ENCODE measurements at regions not wholly inside any gene's neighbourhood (a gene's known extent, or its start where the extent isn't known, plus 50 kb on each side); places are given as distances from the start of the nearest gene placed in this dataset.

DNA sequence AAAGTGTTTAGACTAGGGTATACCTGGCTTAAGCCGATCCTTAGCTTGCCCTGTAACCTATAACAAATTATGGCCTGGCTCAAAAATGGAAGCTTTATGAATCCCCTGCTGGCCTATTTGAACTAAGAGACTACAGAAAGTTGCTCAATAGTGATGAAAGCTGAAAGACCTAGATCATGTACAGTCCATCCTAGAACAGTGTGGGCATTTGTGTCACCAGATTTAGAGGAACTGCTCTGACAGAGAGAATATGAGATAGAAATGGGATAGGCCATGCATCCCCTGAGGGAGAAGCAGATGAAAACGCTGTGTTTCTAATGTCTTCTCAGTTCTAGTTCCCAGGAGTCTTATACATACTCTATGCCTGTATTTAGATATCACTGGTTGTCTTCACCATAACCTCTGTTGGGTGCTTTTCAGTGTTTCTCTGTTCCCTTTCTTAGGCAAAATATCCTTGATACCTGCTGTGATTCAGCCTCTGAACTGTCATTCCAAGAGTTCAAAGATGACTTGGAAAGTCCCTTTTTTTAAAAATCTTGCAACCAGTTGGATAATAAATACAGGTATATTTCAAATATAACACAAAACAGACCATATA lies 246.9 kb upstream of the SLC39A10 start:
- DNase-seq (ENCODE audit: low spot score) = no peak

- DNase-seq (ENCODE audit: low spot score) = no peak
Observed at GRCh38 chr2:195408811-195409210, 248.2 kb upstream of the SLC39A10 start.

GRCh38 chr2:195408196-195408595 lies 248.8 kb upstream of the SLC39A10 start:
- no peak for DNase-seq (ENCODE audit: low spot score)

- no peak for DNase-seq (ENCODE audit: low spot score)
Observed at GRCh38 chr2:195407783-195408182, 249.2 kb upstream of the SLC39A10 start.

DNA sequence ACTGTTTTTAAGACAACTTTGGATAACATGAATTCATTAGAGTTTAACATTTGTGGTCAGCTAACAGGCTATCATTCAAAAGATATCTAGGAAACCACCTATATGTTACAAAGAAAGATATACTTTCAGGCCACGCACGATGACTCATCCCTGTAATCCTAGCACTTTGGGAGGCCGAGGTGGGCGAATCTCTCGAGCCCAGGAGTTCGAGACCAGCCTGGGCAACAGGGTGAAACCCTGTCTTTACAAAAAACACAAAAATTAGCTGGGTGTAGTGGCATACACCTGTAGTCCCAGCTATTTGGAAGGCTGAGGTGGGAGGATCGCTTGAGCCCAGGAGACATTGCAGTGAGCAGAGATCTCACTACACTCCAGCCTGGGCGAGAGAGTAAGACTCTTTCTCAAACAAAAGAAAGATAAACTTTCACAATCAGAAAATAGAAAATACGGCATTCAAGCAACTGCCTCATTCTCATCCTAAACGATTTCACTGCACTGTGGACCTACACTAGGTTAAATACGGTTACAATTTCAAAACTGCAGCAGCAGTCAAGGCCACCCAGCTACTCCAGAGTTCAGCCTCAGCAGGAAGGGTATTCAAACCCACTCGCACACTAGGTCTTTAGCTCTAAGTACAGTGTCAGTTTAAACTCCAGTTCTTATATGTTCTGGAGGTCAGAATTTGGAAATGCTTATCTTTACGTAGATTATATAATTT lies 250.0 kb upstream of the SLC39A10 start:
- DNase-seq (ENCODE audit: low spot score) = peak; percentile 11

DNA sequence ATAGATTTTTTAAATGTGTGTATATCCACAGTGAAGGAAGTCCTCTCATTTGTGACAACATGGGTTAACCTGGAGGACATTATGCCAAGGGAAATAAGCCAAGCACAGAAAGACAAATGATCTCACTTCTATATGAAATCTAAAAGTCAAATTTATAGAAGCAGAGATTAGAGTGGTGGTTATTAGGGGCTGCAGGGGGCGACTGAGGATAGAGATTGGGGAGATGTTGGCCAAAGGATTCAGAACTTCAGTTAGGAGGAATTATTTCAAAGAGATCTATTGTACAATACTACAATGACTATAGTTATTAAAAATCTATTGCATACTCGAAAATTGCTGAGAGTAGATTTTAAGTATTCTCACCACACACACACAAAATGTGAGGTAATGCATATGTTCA lies 252.4 kb upstream of the SLC39A10 start:
- no peak for DNase-seq (ENCODE audit: low spot score)

GRCh38 chr2:195396479-195396878 lies 260.5 kb upstream of the SLC39A10 start:
- DNase-seq (ENCODE audit: low spot score) = no peak

GRCh38 chr2:195395362-195395761 lies 261.7 kb upstream of the SLC39A10 start:
- no peak for DNase-seq (ENCODE audit: low spot score)

GRCh38 chr2:195392446-195393336 lies 264.3 kb upstream of the SLC39A10 start:
- no peak for DNase-seq (ENCODE audit: low spot score)

DNA sequence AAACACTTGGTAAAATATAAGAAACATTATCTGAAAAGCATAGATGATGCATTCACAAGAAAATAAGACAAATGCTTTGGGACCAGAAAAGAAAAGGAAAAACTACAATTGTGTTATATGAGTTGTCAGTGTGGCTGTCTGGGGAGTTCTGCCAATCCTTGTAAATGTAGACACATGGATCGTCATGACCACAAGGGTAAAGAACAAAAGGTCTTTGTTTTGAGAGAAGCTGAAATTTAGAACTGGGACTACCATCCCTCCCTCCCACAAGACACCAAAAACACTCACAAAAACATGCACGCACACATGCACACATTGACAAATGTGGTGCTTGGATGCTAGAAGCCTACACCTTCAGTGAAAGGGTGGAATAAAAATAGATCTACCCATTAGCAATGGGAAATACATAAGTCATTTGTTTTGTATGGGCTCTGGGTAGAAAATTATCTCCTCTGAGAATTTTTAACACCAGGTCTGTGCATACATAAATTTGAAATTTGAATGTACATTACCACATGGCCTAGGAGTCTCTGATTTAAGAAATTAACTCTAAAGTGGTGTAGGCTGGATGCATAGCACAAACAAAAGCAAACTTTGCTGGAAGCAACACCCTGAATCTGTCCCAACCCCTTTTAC lies 266.2 kb upstream of the SLC39A10 start:
- DNase-seq (ENCODE audit: low spot score) = no peak

- DNase-seq (ENCODE audit: low spot score) = no peak
Observed at GRCh38 chr2:195388028-195388427, 269.0 kb upstream of the SLC39A10 start.

DNA sequence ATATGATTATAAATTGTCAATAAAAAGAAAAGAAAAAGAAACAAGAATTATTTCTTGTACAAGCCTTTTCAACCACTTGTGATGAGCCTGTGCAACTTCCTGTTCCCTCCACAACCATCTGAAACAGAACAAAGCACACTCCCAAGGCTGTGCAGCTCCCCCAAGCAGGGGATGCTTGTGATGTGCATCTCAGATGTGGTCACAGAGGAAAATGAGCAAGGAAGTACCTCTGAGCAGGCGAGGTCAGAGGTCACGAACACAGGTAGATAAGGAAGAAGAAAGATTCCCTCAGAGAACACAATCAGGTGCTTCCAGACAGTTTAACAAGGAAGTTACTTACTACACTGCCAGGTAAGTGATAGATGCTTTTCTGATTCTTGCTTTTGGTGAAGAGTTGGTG lies 274.8 kb upstream of the SLC39A10 start:
- no peak for DNase-seq (ENCODE audit: low spot score)

DNA sequence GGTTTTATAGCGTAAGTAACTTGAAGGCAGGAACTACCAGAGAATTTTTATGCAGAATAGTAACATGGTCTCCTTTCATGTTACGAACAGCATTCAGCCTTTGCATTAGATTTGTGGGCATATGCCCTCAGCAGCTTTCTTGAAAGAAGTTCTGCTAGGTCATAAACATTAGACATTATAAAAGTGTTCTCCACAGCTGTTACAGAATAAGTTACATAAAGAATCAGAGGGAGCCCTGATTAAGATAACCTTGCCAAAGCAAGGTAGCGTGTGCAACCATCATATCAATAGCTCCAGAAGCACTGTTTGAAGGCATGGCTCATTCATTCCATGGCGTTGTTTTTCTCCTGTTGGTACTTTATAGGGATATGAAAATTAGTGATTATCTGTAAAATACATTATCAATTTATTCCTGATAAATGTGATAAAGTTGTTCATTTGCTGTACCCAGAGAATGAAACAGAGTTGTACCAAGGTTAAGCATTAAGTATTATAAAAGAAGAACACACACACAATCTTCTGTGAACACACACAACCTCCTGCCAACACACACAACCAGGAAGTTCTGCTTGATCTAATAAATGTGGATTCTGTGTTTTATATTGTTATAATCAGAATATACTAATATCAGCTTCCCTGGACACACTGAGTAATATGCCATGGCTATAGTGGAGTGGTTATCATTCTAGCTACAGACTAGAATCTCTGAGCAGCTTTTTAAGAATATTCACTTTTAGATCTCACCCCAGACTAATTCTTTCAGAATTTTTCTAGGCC lies 286.7 kb upstream of the SLC39A10 start:
- DNase-seq (ENCODE audit: low spot score) = no peak

DNA sequence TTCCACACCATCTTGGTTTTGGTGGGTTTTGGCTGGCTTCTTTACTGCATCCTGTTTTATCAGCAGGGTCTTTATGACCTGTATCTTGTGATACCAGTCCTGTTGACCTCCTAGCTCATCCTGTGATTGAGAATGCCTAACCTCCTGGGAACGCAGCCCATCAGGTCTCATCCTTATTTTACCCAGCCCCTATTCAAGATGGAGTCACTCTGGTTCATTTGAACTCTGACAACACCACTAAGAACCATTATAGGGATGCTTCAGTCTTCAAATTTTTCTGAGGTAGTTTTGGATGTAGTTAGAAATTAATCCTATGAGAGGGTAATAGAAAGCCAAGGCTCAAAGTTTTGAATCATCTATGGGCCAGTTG lies 287.8 kb upstream of the SLC39A10 start:
- no peak for DNase-seq (ENCODE audit: low spot score)

DNA sequence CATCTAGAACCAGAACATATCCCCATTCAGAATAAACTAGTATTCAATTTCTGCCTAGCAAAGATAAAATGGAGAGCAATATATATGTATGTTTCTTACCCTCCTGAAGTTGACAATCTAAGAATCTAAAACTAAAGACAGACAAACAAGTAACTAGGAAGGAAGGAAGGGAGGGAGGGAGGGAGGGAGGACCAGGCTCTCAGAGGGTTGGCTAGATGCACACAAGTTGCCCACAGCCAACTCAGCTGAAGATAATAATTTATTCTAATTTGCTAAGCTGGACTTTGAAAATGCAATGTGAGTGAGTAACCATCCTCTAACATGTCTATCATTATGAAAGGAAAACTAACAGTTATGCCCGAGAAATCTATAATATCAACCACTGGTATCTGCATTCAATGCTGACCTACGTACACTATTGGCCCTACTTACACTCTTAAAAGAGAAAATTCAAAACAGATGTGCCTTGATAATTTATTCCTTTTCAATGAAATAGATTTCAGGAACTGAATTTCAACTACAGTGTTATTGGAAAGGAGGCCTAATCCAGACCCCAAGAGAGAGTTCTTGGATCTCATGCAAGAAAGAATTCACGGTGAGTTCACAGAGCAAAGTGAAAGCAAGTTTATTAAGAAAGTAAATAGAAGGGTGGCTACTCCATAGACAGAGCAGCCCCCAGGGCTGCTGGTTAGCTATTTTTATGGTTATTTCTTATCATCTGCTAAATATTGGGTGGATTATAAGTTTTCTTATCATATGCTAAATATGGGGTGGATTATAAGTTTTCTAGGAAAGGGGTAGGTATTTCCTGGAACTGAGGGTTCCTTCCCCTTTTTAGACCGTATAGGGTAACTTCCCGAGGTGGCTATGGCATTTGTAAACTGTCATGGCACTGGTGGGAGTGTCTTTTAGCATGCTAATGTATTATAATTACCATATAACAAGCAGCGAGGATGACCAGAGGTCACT lies 288.5 kb upstream of the SLC39A10 start:
- no peak for DNase-seq (ENCODE audit: low spot score)

GRCh38 chr2:195367809-195368208 lies 289.2 kb upstream of the SLC39A10 start:
- DNase-seq (ENCODE audit: low spot score) = no peak

- DNase-seq (ENCODE audit: low spot score) = no peak
Observed at GRCh38 chr2:195364015-195364965, 292.7 kb upstream of the SLC39A10 start.

GRCh38 chr2:195363496-195363895 lies 293.5 kb upstream of the SLC39A10 start:
- DNase-seq (ENCODE audit: low spot score) = no peak

DNA sequence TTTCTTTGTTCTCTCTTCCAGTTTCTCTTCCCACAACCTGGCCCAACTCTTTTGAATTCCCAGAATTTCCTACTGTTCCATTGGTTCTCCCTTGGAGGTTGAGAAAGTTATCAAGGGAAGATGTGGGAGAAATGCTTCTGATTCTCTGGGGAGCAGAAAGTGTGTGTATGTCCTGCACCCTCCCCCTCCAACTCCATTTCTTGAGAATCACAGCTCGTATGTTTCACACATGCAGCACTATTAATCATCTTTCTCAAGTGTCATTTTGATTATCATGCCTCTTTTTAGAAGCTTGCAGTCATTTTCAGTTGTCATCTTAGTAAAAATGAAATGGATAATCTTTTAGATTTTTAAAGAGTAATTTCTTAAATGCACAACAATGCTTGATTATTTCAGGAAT lies 296.8 kb upstream of the SLC39A10 start:
- DNase-seq (ENCODE audit: low spot score) = peak; percentile 34
